Left lung (tissue), 4 donors: ENCODE measurements at regions not wholly inside any gene's neighbourhood (a gene's known extent, or its start where the extent isn't known, plus 50 kb on each side); places are given as distances from the start of the nearest gene placed in this dataset.

Source experiments
- ATAC-seq: fragments of 200-7000 bp; cut with Tn5 transposase; one replicate; pipeline ENCODE4 v1.9.1; 2020; ENCODE audit warnings: moderate library complexity
- DNase-seq, 4 donors: peaks; one replicate each; pipeline ENCODE4 v3.0.0-alpha.2; 2013 to 2020
- H3K27ac ChIP-seq, 2 donors: fragments of 200-600 bp; sonication (generic) in 1 of 2; one replicate each; pipeline versions ENCODE4 v1.5.0 to v1.8.0; 2020 to 2021
- H3K27me3 ChIP-seq, 2 donors: fragments of 200-600 bp; sonication (generic) in 1 of 2; one replicate each; pipeline versions ENCODE4 v1.5.0 to v1.8.0; 2020 to 2021
- H3K36me3 ChIP-seq, 2 donors: fragments of 200-600 bp; sonication (generic) in 1 of 2; one replicate each; pipeline versions ENCODE4 v1.5.0 to v1.8.0; 2020 to 2021
- H3K4me1 ChIP-seq, 2 donors: fragments of 200-600 bp; one replicate each; pipeline ENCODE4 v1.8.0; 2021
- H3K4me3 ChIP-seq, 2 donors: fragments of 200-600 bp; sonication (generic) in 1 of 2; one replicate each; pipeline versions ENCODE4 v1.5.0 to v1.8.0; 2020 to 2021; ENCODE audit warnings: mild to moderate bottlenecking in 1 of 2
- H3K9me3 ChIP-seq, 2 donors: fragments of 200-600 bp; sonication (generic) in 1 of 2; one replicate each; pipeline versions ENCODE4 v1.5.0 to v1.8.0; 2020 to 2021
- CTCF ChIP-seq, 2 donors: fragments of 200-600 bp; sonication (generic) in 1 of 2; IDR thresholded peaks; one replicate each; pipeline versions ENCODE4 v1.5.0 to v1.8.0; 2021; ENCODE audit warnings: antibody characterized with exemption in 2 of 2
- intact Hi-C, 2 donors: fragments of 100-400 bp; cut with DNase I; formaldehyde crosslinking; loops; one replicate each; pipeline versions ENCODE4 v1.11.2 to v1.14.2; 2022
- donor health status: DM: no; HTN: yes; CAD: no.
- donor health status: DM: no; HTN: no; CAD: no.

- no peak for TF ChIP-seq CTCF (IDR thresholded peaks at IDR 0.05)
- no peaks in the 10 kb centered on the region for H3K4me1 ChIP-seq
- intact Hi-C loops = no loop called here
- H3K36me3 ChIP-seq = no peaks in the 10 kb centered on the region
- DNase-seq (no peak), ATAC-seq (no peak)
- H3K27ac ChIP-seq = no peak overlapping the region
- no peak overlapping the region for H3K4me3 ChIP-seq
- no peaks in the 10 kb centered on the region for H3K27me3 ChIP-seq
- H3K9me3 ChIP-seq = no peaks in the 10 kb centered on the region
Observed at GRCh38 chr13:76703621-76704288, 182.4 kb downstream of the KCTD12 start.

GRCh38 chr13:76703216-76703615 is 183.0 kb downstream of the KCTD12 start:
- intact Hi-C loops = no loop called here
- Histone ChIP-seq H3K4me3 (no peak overlapping the region), H3K36me3 (no peaks in the 10 kb centered on the region), H3K27me3 (no peaks in the 10 kb centered on the region), H3K9me3 (no peaks in the 10 kb centered on the region), H3K4me1 (no peaks in the 10 kb centered on the region), H3K27ac (no peak overlapping the region)
- TF ChIP-seq CTCF (IDR thresholded peaks at IDR 0.05) = no peak
- ATAC-seq = no peak
- no peak for DNase-seq

- no peak for TF ChIP-seq CTCF (IDR thresholded peaks at IDR 0.05)
- Histone ChIP-seq H3K9me3 (no peaks in the 10 kb centered on the region), H3K27ac (no peak overlapping the region), H3K4me3 (no peak overlapping the region), H3K27me3 (no peaks in the 10 kb centered on the region), H3K36me3 (no peaks in the 10 kb centered on the region), H3K4me1 (peaks cover 0 to 3% of the 10 kb centered on the region in 2 donors)
- ATAC-seq (no peak), DNase-seq (no peak)
- intact Hi-C loops = no loop called here
Observed at GRCh38 chr13:76697288-76697687, 188.9 kb downstream of the KCTD12 start.

DNA sequence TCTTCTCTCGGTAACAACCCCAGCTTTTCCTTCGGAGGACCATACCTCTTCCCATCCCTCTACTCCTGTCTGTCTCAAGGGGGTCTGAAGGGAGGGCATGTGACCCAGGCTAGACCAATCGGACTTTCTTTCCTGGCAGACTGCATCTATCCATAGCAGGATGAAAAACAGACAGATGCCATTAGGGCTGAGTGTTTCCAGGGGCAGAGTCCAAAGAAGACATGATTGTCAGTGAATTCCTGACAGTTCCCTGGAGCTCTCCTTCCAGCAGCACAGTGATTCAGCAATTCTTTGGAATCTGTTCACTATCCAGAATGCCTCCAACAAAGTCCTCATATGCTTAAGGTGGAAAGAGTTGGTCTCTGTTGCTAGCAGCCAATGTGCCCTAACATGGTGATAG is 189.8 kb downstream of the KCTD12 start:
- no peaks in the 10 kb centered on the region for H3K9me3 ChIP-seq
- intact Hi-C loops = no loop called here
- H3K27ac ChIP-seq = no peak overlapping the region

GRCh38 chr13:76693086-76693485 is 193.1 kb downstream of the KCTD12 start:
- intact Hi-C loops = no loop called here
- Histone ChIP-seq H3K4me1 (peaks cover 0 to 3% of the 10 kb centered on the region in 2 donors), H3K27me3 (no peaks in the 10 kb centered on the region), H3K9me3 (peaks cover 0 to 6% of the 10 kb centered on the region in 2 donors), H3K36me3 (no peaks in the 10 kb centered on the region), H3K27ac (no peak overlapping the region), H3K4me3 (no peak overlapping the region)
- no peak for ATAC-seq
- TF ChIP-seq CTCF (IDR thresholded peaks at IDR 0.05) = no peak
- no peak for DNase-seq

More for the DNA sequence above, 189.8 kb downstream of the KCTD12 start:
- no peak for TF ChIP-seq CTCF (IDR thresholded peaks at IDR 0.05)
- no peak for DNase-seq
- Histone ChIP-seq H3K4me3 (no peak overlapping the region), H3K27me3 (no peaks in the 10 kb centered on the region), H3K36me3 (no peaks in the 10 kb centered on the region), H3K4me1 (peaks cover 0 to 3% of the 10 kb centered on the region in 2 donors)
- no peak for ATAC-seq
